Spleen (tissue), 7 donors: ENCODE measurements at regions not wholly inside any gene's neighbourhood (a gene's known extent, or its start where the extent isn't known, plus 50 kb on each side); places are given as distances from the start of the nearest gene placed in this dataset.

Source experiments
- POLR2A ChIP-seq, 3 donors: fragments of 450-650 bp; IDR thresholded peaks; one replicate each; pipeline ENCODE4 v1.5.1; 2017; ENCODE audit warnings: antibody characterized with exemption in 3 of 3, mild to moderate bottlenecking in 1 of 3
- TF ChIP-seq, protein P1 (sequence below), 11 experiments: fragments of 200-600 bp in 7 of 11; fragments of 450-650 bp in 4 of 11; sonication (generic) in 4 of 11; IDR thresholded peaks in 8 of 11; conservative IDR thresholded peaks in 3 of 11; 1 replicate in 7 of 11; 2 replicates in 4 of 11; pipeline versions ENCODE4 v1.4.0 to v1.8.0; 2016 to 2021; ENCODE audit warnings: antibody characterized with exemption in 11 of 11, inconsistent platforms in 4 of 11, mild to moderate bottlenecking in 1 of 11
- donor health status: DM: no; HTN: no; CAD: no; lungs with moderate emphysema.
- donor health status: DM: no; HTN: no; CAD: no.
- donor health status: DM: no; HTN: no; CAD: no.

DNA sequence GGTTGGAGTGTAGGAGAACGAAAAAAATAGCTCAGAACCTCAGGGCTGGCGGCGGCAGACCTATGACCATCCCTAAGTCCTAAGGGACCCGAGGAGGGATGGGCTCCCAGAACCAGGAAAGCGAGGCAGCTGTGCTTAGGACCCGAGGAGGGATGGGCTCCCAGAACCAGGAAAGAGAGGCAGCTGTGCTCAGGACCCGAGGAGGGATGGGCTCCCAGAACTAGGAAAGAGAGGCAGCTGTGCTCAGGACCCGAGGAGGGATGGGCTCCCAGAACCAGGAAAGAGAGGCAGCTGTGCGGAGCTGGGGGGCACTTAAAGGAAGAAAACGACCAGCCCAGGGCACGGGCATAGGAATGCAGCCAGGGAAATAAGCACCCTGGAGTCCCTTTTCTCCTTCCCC is 125.0 kb upstream of the DLG1 start:
- TF ChIP-seq, protein P1, sequence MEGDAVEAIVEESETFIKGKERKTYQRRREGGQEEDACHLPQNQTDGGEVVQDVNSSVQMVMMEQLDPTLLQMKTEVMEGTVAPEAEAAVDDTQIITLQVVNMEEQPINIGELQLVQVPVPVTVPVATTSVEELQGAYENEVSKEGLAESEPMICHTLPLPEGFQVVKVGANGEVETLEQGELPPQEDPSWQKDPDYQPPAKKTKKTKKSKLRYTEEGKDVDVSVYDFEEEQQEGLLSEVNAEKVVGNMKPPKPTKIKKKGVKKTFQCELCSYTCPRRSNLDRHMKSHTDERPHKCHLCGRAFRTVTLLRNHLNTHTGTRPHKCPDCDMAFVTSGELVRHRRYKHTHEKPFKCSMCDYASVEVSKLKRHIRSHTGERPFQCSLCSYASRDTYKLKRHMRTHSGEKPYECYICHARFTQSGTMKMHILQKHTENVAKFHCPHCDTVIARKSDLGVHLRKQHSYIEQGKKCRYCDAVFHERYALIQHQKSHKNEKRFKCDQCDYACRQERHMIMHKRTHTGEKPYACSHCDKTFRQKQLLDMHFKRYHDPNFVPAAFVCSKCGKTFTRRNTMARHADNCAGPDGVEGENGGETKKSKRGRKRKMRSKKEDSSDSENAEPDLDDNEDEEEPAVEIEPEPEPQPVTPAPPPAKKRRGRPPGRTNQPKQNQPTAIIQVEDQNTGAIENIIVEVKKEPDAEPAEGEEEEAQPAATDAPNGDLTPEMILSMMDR (IDR thresholded peaks at IDR 0.05 in 8 of 11, conservative IDR thresholded peaks at IDR 0.05 in 3 of 11) = no peak
- TF ChIP-seq POLR2A (IDR thresholded peaks at IDR 0.05) = no peak
